Mesothelial cell of epicardium (in vitro differentiated cells): ENCODE measurements at regions not wholly inside any gene's neighbourhood (a gene's known extent, or its start where the extent isn't known, plus 50 kb on each side); places are given as distances from the start of the nearest gene placed in this dataset.

Experiments
- DNase-seq, 2 experiments: peaks; one replicate each; pipeline ENCODE4 v3.0.0; 2021; ENCODE audit warnings: low spot score in 2 of 2; ENCODE audit not compliant: unreplicated experiment in 2 of 2
- H3K27ac Mint-ChIP-seq: 2 replicates; pipeline ENCODE4 v1.8.0; 2021; ENCODE audit warnings: mixed read lengths
- H3K27me3 Mint-ChIP-seq: 2 replicates; pipeline ENCODE4 v1.8.0; 2021; ENCODE audit warnings: low read depth, mixed read lengths
- H3K36me3 Mint-ChIP-seq: 2 replicates; pipeline ENCODE4 v1.8.0; 2021; ENCODE audit warnings: mixed read lengths
- H3K4me1 Mint-ChIP-seq: 2 replicates; pipeline ENCODE4 v1.8.0; 2021; ENCODE audit warnings: mixed read lengths
- H3K4me3 Mint-ChIP-seq: 2 replicates; pipeline ENCODE4 v1.8.0; 2021; ENCODE audit warnings: mild to moderate bottlenecking, moderate library complexity, mixed read lengths
- H3K9me3 Mint-ChIP-seq: 2 replicates; pipeline ENCODE4 v1.8.0; 2021; ENCODE audit warnings: mixed read lengths
- CTCF ChIP-seq: fragments of 200-600 bp; sonication (generic); IDR thresholded peaks from one replicate; pipeline ENCODE4 v1.5.0; 2021; ENCODE audit warnings: antibody characterized with exemption; ENCODE audit not compliant: unreplicated experiment

- TF ChIP-seq CTCF, result no peak
- no peak overlapping the region for H3K27ac Mint-ChIP-seq
- H3K4me1 Mint-ChIP-seq, result no peaks in the 10 kb centered on the region
- H3K9me3 Mint-ChIP-seq, result peaks cover 9% of the 10 kb centered on the region
- peaks cover 25% of the 10 kb centered on the region for H3K27me3 Mint-ChIP-seq
- DNase-seq, result no peak
- no peaks in the 10 kb centered on the region for H3K36me3 Mint-ChIP-seq
- no peak overlapping the region for H3K4me3 Mint-ChIP-seq
These were observed 211.7 kb upstream of the PTGFR start for GRCh38 chr1:78279051-78279450.

DNA sequence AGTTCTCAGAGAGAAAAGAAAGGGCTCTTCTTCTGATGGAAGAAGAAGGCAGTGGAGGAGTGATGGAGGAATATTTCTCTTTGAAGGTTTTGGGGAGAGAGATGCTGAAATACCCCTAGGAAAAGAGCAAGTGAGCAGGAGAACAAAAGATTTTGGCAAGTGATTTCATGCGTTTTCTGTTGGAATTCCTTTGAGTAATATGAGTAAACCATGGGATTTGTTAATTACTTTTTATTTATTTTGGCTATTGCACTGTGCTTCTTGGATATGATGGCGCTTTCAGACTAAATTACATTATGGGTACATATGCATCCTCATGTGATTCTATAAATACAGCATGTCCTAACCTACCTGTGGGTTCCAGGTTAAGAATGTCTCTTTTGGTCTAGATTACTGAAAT, 210.1 kb upstream of the PTGFR start:
- Mint-ChIP-seq H3K27ac (no peak overlapping the region), H3K27me3 (peaks cover 15% of the 10 kb centered on the region), H3K4me1 (no peaks in the 10 kb centered on the region), H3K4me3 (no peak overlapping the region), H3K36me3 (no peaks in the 10 kb centered on the region), H3K9me3 (peaks cover 9% of the 10 kb centered on the region)
- TF ChIP-seq CTCF, result no peak
- no peak for DNase-seq

DNA sequence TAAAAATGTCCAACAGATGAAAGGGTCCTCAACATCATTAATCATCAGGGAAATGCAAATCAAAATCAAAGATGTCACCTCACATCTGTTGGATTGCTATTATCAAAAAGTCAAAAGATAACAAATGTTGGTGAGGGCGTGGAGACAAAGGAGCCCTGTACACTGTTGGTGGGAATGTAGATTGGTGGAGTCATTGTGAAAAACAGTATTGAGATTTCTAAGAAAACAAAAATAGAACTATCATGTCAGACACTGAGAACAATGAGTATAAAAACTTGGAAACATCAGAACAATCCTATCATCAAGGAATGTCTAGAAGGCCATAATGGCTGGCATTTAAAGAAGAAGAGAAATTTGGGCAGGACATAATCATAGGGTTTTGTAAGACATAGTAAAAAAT, 209.2 kb upstream of the PTGFR start:
- Mint-ChIP-seq H3K36me3 (no peaks in the 10 kb centered on the region), H3K4me1 (no peaks in the 10 kb centered on the region), H3K27ac (no peak overlapping the region), H3K4me3 (no peak overlapping the region), H3K27me3 (peaks cover 11% of the 10 kb centered on the region), H3K9me3 (peaks cover 9% of the 10 kb centered on the region)
- DNase-seq, result no peak
- no peak for TF ChIP-seq CTCF

DNA sequence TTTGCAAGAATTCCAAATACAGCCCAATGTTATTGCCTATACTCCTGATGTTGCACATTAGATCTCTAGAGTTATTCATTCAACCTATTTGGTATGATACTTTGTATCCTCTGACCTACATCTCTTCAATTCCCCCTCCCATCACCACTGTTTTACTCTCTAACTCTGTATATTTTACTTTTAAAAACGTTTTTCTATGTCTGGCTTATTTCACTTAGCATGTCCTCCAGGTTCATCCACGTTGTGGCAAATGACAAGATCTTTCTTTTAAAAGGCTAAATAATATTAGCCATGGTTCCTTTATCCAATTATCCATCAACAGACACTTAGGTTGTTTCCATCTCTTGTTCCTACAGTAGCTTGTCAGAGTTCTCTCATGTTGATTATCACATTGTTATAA, 207.1 kb upstream of the PTGFR start:
- no peak for TF ChIP-seq CTCF

DNA sequence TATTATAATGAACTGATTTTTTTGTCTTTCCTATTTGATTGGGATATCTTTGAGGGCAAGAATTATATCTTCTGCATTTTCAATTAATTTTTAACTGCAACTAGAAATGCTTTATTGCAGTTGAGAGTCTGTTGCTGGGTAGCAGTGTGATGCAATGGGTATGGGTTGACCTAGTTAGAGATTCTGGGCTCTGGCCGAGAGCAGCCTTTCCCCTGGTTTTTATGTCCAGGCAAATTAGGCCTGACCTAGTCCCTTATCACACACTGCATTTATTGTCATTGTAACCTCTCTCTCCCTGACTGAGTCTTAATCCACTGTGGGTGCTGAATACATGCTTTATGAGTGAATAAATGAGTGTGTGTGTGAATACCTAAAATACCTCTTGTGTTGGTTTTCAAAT, 206.4 kb upstream of the PTGFR start:
- DNase-seq, result no peak
- TF ChIP-seq CTCF, result no peak
- H3K9me3 Mint-ChIP-seq, result peaks cover 9% of the 10 kb centered on the region
- peaks cover 4% of the 10 kb centered on the region for H3K27me3 Mint-ChIP-seq
- H3K36me3 Mint-ChIP-seq, result no peaks in the 10 kb centered on the region
- H3K27ac Mint-ChIP-seq, result no peak overlapping the region
- no peak overlapping the region for H3K4me3 Mint-ChIP-seq
- H3K4me1 Mint-ChIP-seq, result no peaks in the 10 kb centered on the region

More for the DNA sequence above, 207.1 kb upstream of the PTGFR start:
- peaks cover 2% of the 10 kb centered on the region for H3K27me3 Mint-ChIP-seq
- peaks cover 9% of the 10 kb centered on the region for H3K9me3 Mint-ChIP-seq
- H3K27ac Mint-ChIP-seq, result no peak overlapping the region
- DNase-seq, result no peak
- H3K4me3 Mint-ChIP-seq, result no peak overlapping the region
- no peaks in the 10 kb centered on the region for H3K4me1 Mint-ChIP-seq
- no peaks in the 10 kb centered on the region for H3K36me3 Mint-ChIP-seq

- TF ChIP-seq CTCF, result no peak
- peaks cover 14% of the 10 kb centered on the region for H3K27me3 Mint-ChIP-seq
- H3K4me1 Mint-ChIP-seq, result no peaks in the 10 kb centered on the region
- H3K36me3 Mint-ChIP-seq, result no peaks in the 10 kb centered on the region
- no peak overlapping the region for H3K4me3 Mint-ChIP-seq
- peaks cover 5% of the 10 kb centered on the region for H3K9me3 Mint-ChIP-seq
- DNase-seq, result no peak
- no peak overlapping the region for H3K27ac Mint-ChIP-seq
These were observed 204.1 kb upstream of the PTGFR start for GRCh38 chr1:78286686-78287085.
